ENCODE measurements at regions not wholly inside any gene's neighbourhood (a gene's known extent, or its start where the extent isn't known, plus 50 kb on each side); places are given as distances from the start of the nearest gene placed in this dataset.

DNA sequence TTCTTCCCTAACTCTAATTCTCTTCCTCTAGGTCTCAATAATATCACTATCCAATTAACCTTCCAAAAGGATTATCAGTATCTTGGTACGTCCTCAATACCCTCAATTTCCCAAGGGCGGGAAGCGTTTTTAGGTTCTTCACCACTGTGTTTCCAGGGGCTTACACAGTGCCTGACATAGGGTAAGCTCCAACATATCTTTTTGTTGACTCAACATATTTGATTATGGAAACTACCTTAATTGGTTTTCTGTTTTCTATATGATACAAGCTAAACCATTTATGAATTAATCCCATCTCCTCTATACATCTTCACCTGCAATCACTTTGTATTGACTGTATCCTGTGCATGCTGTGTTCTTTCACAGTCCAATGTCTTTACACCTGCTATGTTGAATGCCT, 987.3 kb downstream of the GRID1 start:
- FAIRE-seq = no peak
- ChIA-PET CTCF (ENCODE audit: low intra/inter-chr PET ratio) (no interaction called here), POLR2A (no interaction called here)
- in situ Hi-C loops (cut with MboI) = no loop called here
- Histone ChIP-seq H2AFZ (ENCODE audit: low read depth, low read length) (no peak overlapping the region), H3K9ac (ENCODE audit: insufficient read depth in 1 of 2, low read depth in 2 of 2, low read length in 2 of 2) (no peak overlapping the region), H4K20me1 (replicated peaks; ENCODE audit: control insufficient read depth, insufficient read depth, low read length) (no peaks in the 10 kb centered on the region), H3K27me3 (ENCODE audit: control insufficient read depth in 2 of 2, insufficient read depth in 2 of 2, low read length in 2 of 2) (no peaks in the 10 kb centered on the region), H3K9me3 (replicated peaks; ENCODE audit: control insufficient read depth, insufficient read depth, low read depth, low read length) (no peaks in the 10 kb centered on the region), H3K36me3 (ENCODE audit: control insufficient read depth, insufficient read depth, low read length) (no peaks in the 10 kb centered on the region), H3K4me3 (no peak overlapping the region), H3K27ac (ENCODE audit: extremely low read depth, low read depth, low read length) (no peak overlapping the region), H3K4me2 (ENCODE audit: insufficient read depth, low read length) (no peak overlapping the region), H3K9me1 (ENCODE audit: control insufficient read depth, insufficient read depth, low read length) (no peaks in the 10 kb centered on the region), H3K79me2 (ENCODE audit: control insufficient read depth, insufficient read depth, low read length) (no peaks in the 10 kb centered on the region), H3K4me1 (replicated peaks in 1 of 2; ENCODE audit: control insufficient read depth in 2 of 2, insufficient read depth in 2 of 2, low read length in 2 of 2) (no peaks in the 10 kb centered on the region)
- intact Hi-C loops (cut with micrococcal nuclease) = no loop called here
- no peak for ATAC-seq
- no TSS peak for BruUV-seq (replicated peaks)
- TF ChIP-seq MYC (IDR thresholded peaks at IDR 0.05; ENCODE audit: low read depth, low read length) (no peak), MYC (CRISPR knock-in tag; IDR thresholded peaks at IDR 0.05; ENCODE audit: borderline replicate concordance, low read depth) (no peak), ZNF316 (IDR thresholded peaks at IDR 0.05) (peak; percentile 41; the same call in 1 of the 2 replicates), MECOM (CRISPR knock-in tag; IDR thresholded peaks at IDR 0.05) (no peak)
- no peak for DNase-seq (ENCODE audit: extremely low read depth in 1 of 4, low spot score in 3 of 4)
- WGBS (ENCODE audit: insufficient coverage, low coverage, missing lambda C conversion rate) = 0% methylated on average over 3 of the region's 3 CpGs

GRCh38 chr10:85400981-85401695, 965.5 kb downstream of the GRID1 start:
- Histone ChIP-seq H3K4me1 (replicated peaks in 1 of 2; ENCODE audit: control insufficient read depth in 2 of 2, insufficient read depth in 2 of 2, low read length in 2 of 2) (no peaks in the 10 kb centered on the region), H3K36me3 (ENCODE audit: control insufficient read depth, insufficient read depth, low read length) (no peaks in the 10 kb centered on the region), H2AFZ (ENCODE audit: low read depth, low read length) (no peak overlapping the region), H3K4me3 (no peak overlapping the region), H3K4me2 (ENCODE audit: insufficient read depth, low read length) (no peak overlapping the region), H3K27ac (ENCODE audit: extremely low read depth, low read depth, low read length) (no peak overlapping the region), H3K9me3 (replicated peaks; ENCODE audit: control insufficient read depth, insufficient read depth, low read depth, low read length) (no peaks in the 10 kb centered on the region), H4K20me1 (replicated peaks; ENCODE audit: control insufficient read depth, insufficient read depth, low read length) (no peaks in the 10 kb centered on the region), H3K27me3 (ENCODE audit: control insufficient read depth in 2 of 2, insufficient read depth in 2 of 2, low read length in 2 of 2) (no peaks in the 10 kb centered on the region), H3K9me1 (ENCODE audit: control insufficient read depth, insufficient read depth, low read length) (no peaks in the 10 kb centered on the region), H3K9ac (ENCODE audit: insufficient read depth in 1 of 2, low read depth in 2 of 2, low read length in 2 of 2) (no peak overlapping the region), H3K79me2 (ENCODE audit: control insufficient read depth, insufficient read depth, low read length) (no peaks in the 10 kb centered on the region)
- no TSS peak for BruUV-seq (replicated peaks)
- ChIA-PET POLR2A (interaction anchor here (0.6 kb wide), 1 partner anchor 31 kb away, joined by 3 read pairs; no protein-coding TSS in a partner anchor), CTCF (ENCODE audit: low intra/inter-chr PET ratio) (no interaction called here)
- FAIRE-seq (no peak), DNase-seq (ENCODE audit: extremely low read depth in 1 of 4, low spot score in 3 of 4) (no peak), ATAC-seq (no peak)
- in situ Hi-C loops (cut with MboI) (no loop called here), intact Hi-C loops (cut with micrococcal nuclease) (no loop called here)
- 0% methylated on average over 1 of the region's 1 CpG for WGBS (ENCODE audit: insufficient coverage, low coverage, missing lambda C conversion rate)
- TF ChIP-seq FOXK2 (conservative IDR thresholded peaks at IDR 0.05 in 1 of 2, IDR thresholded peaks at IDR 0.05 in 1 of 2; ENCODE audit: low read depth in 2 of 2) (no peak), PBX2 (CRISPR knock-in tag; IDR thresholded peaks at IDR 0.05; ENCODE audit: low read depth) (no peak), PBX2 (tag; conservative IDR thresholded peaks at IDR 0.05; ENCODE audit: low read depth) (no peak), SLC30A9 (CRISPR knock-in tag; IDR thresholded peaks at IDR 0.05) (no peak), CBFA2T3 (IDR thresholded peaks at IDR 0.05) (no peak), RBM14 (IDR thresholded peaks at IDR 0.05; ENCODE audit: borderline replicate concordance, insufficient read depth, low read depth, low read length) (no peak), POLR3G (IDR thresholded peaks at IDR 0.05; ENCODE audit: extremely low read depth, insufficient read length, insufficient replicate concordance) (no peak), ZNF830 (CRISPR knock-in tag; IDR thresholded peaks at IDR 0.05) (no peak)

Data from K562 (cell line).